SK-N-SH treated with all-trans-retinoic acid at 6 μM for 48 hours (cell line): ENCODE measurements at regions not wholly inside any gene's neighbourhood (a gene's known extent, or its start where the extent isn't known, plus 50 kb on each side); places are given as distances from the start of the nearest gene placed in this dataset.

Source experiments
- ATAC-seq: fragments of 200-7000 bp; cut with Tn5 transposase; 3 replicates; pipeline ENCODE4 v1.9.1; 2020; ENCODE audit warnings: mild to moderate bottlenecking, moderate library complexity
- ARNTL ChIP-seq: fragments of 450-650 bp; formaldehyde crosslinking; IDR thresholded peaks from 2 replicates; pipeline ENCODE4 v1.5.0; 2020; ENCODE audit warnings: low read depth, mild to moderate bottlenecking, moderate library complexity, borderline replicate concordance
- BACH2 ChIP-seq: fragments of 250-450 bp; sonication (Bioruptor Pico); IDR thresholded peaks from 2 replicates; pipeline ENCODE4 v1.9.0; 2021; ENCODE audit warnings: mild to moderate bottlenecking, borderline replicate concordance
- CREB5 ChIP-seq: fragments of 250-450 bp; sonication (Bioruptor Pico); IDR thresholded peaks from 2 replicates; pipeline ENCODE4 v1.5.1; 2020; ENCODE audit warnings: low read depth, mild to moderate bottlenecking, moderate library complexity
- CSDC2 ChIP-seq: fragments of 250-450 bp; sonication (Bioruptor Pico); IDR thresholded peaks from 2 replicates; pipeline ENCODE4 v1.5.0; 2020; ENCODE audit warnings: mild to moderate bottlenecking, moderate library complexity
- ESRRG ChIP-seq: fragments of 250-450 bp; sonication (Bioruptor Pico); IDR thresholded peaks from 2 replicates; pipeline ENCODE4 v1.6.1; 2021; ENCODE audit warnings: mild to moderate bottlenecking
- GLIS3 ChIP-seq: fragments of 250-450 bp; sonication (Bioruptor Pico); IDR thresholded peaks from 2 replicates; pipeline ENCODE4 v1.5.0; 2020; ENCODE audit warnings: mild to moderate bottlenecking, moderate library complexity
- ISL1 ChIP-seq: fragments of 250-450 bp; sonication (Bioruptor Pico); IDR thresholded peaks from 2 replicates; pipeline ENCODE4 v2.1.2; 2022; ENCODE audit warnings: mild to moderate bottlenecking, moderate library complexity
- OSR1 ChIP-seq: fragments of 250-450 bp; sonication (Bioruptor Pico); IDR thresholded peaks from 2 replicates; pipeline ENCODE4 v1.8.0; 2022; ENCODE audit warnings: moderate library complexity, mild to moderate bottlenecking, inconsistent platforms
- POU6F1 ChIP-seq: fragments of 250-450 bp; sonication (Bioruptor Pico); IDR thresholded peaks from 2 replicates; pipeline ENCODE4 v1.8.0; 2021; ENCODE audit warnings: low read depth, mild to moderate bottlenecking, moderate library complexity, borderline replicate concordance
- PPARA ChIP-seq: fragments of 250-450 bp; sonication (Bioruptor Pico); IDR thresholded peaks from 2 replicates; pipeline ENCODE4 v1.5.0; 2020; ENCODE audit warnings: mild to moderate bottlenecking, borderline replicate concordance
- RARB ChIP-seq: fragments of 250-450 bp; sonication (Bioruptor Pico); IDR thresholded peaks from 2 replicates; pipeline ENCODE4 v1.8.0; 2021; ENCODE audit warnings: mild to moderate bottlenecking, moderate library complexity
- TCF4 ChIP-seq: fragments of 250-450 bp; sonication (Bioruptor Pico); IDR thresholded peaks from 2 replicates; pipeline ENCODE4 v1.8.0; 2021; ENCODE audit warnings: mild to moderate bottlenecking, moderate library complexity, borderline replicate concordance
- TOX ChIP-seq: fragments of 250-450 bp; sonication (Bioruptor Pico); IDR thresholded peaks from 2 replicates; pipeline ENCODE4 v1.8.0; 2021; ENCODE audit warnings: mild to moderate bottlenecking, moderate library complexity, borderline replicate concordance
- TSHZ2 ChIP-seq: fragments of 250-450 bp; sonication (Bioruptor Pico); IDR thresholded peaks from 2 replicates; pipeline ENCODE4 v1.5.0; 2020; ENCODE audit warnings: mild to moderate bottlenecking, moderate library complexity
- ZC3H10 ChIP-seq: fragments of 250-450 bp; sonication (Bioruptor Pico); IDR thresholded peaks from 2 replicates; pipeline ENCODE4 v1.5.1; 2021; ENCODE audit warnings: mild to moderate bottlenecking, moderate library complexity
- ZFP3 ChIP-seq: fragments of 250-450 bp; sonication (Bioruptor Pico); IDR thresholded peaks from 2 replicates; pipeline ENCODE4 v1.5.0; 2020; ENCODE audit warnings: mild to moderate bottlenecking, moderate library complexity
- ZFP30 ChIP-seq: fragments of 450-650 bp; formaldehyde crosslinking; IDR thresholded peaks from 2 replicates; pipeline ENCODE4 v1.5.0; 2022; ENCODE audit warnings: mild to moderate bottlenecking, moderate library complexity
- ZNF565 ChIP-seq: fragments of 450-650 bp; formaldehyde crosslinking; conservative IDR thresholded peaks from 2 replicates; pipeline ENCODE4 v1.5.0; 2020; ENCODE audit warnings: low read depth, mild to moderate bottlenecking, moderate library complexity
- ZNF70 ChIP-seq: fragments of 450-650 bp; formaldehyde crosslinking; IDR thresholded peaks from 2 replicates; pipeline ENCODE4 v1.5.0; 2020; ENCODE audit warnings: mild to moderate bottlenecking, moderate library complexity

- no peak for TF ChIP-seq ZC3H10 (CRISPR knock-in tag)
- no peak for TF ChIP-seq RARB (CRISPR knock-in tag)
- TF ChIP-seq, all 23 proteins: peak for 0
- peak; percentile 65 for ATAC-seq
These were observed 104.6 kb upstream of the ANO3 start for GRCh38 chr11:26227301-26227746.

DNA sequence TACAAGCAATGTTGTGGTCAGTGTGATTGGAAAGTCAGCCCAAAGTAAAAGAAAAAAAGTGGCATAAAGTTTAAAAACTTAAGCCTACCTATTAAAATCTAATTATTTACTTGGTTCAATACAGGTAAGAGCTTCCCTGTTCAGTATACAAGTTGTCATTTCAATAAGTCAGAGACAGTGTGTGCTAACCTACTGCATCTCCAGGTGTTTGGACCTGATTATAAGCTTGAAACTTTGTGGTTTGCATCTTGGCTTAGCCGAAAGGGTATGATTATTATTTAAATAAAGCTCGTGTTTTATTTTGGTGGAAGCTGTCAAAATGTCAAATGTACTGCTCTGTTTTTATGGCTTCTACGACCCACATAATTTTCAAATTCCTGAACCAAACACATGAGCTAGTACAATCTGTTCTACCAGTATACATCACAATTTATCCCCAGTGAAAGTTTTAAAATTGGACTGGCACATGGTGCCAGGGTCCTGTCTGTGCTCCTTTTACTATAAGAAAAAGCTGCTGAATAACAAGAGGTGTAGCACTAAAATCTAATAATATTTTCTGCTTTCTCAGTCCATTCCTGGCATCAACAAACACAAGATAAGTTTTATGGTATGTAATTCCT lies 103.9 kb upstream of the ANO3 start:
- TF ChIP-seq ZFP30 (CRISPR knock-in tag) (no peak), TSHZ2 (no peak), BACH2 (CRISPR knock-in tag) (no peak), ZFP3 (no peak), OSR1 (CRISPR knock-in tag) (no peak), PPARA (CRISPR knock-in tag) (no peak), ISL1 (CRISPR knock-in tag) (no peak), CREB5 (CRISPR knock-in tag) (no peak)

GRCh38 chr11:26228778-26229177 lies 103.2 kb upstream of the ANO3 start:
- ATAC-seq: peak; percentile 1; the same call in 1 of the 3 replicates
- TF ChIP-seq CREB5 (CRISPR knock-in tag) (no peak), CSDC2 (CRISPR knock-in tag) (no peak), ZFP30 (CRISPR knock-in tag) (no peak)

More for the DNA sequence above, 103.9 kb upstream of the ANO3 start:
- no peak for ATAC-seq

GRCh38 chr11:26229257-26229656 lies 102.7 kb upstream of the ANO3 start:
- peak; percentile 49 for ATAC-seq
- TF ChIP-seq ISL1 (CRISPR knock-in tag) (peak; percentile 95), RARB (CRISPR knock-in tag) (no peak), ZFP3 (peak; percentile 62; the same call in 1 of the 2 replicates), CREB5 (CRISPR knock-in tag) (peak; percentile 33; the same call in 1 of the 2 replicates), TOX (CRISPR knock-in tag) (peak; percentile 95; the same call in 1 of the 2 replicates), ZC3H10 (CRISPR knock-in tag) (peak; percentile 96), OSR1 (CRISPR knock-in tag) (no peak), ESRRG (CRISPR knock-in tag) (no peak)

- no peak for TF ChIP-seq ZC3H10 (CRISPR knock-in tag)
- no peak for TF ChIP-seq GLIS3 (CRISPR knock-in tag)
- TF ChIP-seq, all 23 proteins: peak for 0
- ATAC-seq: no peak
These were observed 101.9 kb upstream of the ANO3 start for GRCh38 chr11:26229981-26230380.

DNA sequence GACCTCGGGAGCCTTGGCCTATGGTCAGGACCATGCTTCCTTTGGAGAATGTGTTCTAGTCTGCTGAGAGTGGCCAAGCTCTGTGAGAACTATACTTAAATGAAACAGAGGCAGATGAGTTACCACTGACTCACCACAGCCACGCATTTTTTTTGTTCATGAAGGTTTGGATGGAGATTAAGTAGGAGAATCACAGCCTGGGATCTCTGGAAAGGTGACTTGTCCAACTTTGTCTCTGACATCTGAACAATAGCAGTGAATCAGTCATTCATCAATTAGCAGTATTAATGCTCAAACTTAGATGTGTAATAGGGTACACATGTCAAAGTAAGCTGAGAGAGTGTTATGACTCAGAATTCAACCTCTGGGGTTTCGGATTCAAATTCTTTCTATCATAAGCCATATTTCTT lies 100.7 kb upstream of the ANO3 start:
- ATAC-seq: peak; percentile 81
- TF ChIP-seq RARB (CRISPR knock-in tag) (peak; percentile 91), POU6F1 (CRISPR knock-in tag) (peak; percentile 97; the same call in 1 of the 2 replicates), ARNTL (CRISPR knock-in tag) (no peak), TSHZ2 (no peak), ISL1 (CRISPR knock-in tag) (peak; percentile 98), CSDC2 (CRISPR knock-in tag) (no peak), TOX (CRISPR knock-in tag) (peak; percentile 98), ZNF565 (no peak), ZFP30 (CRISPR knock-in tag) (no peak), ESRRG (CRISPR knock-in tag) (no peak), TCF4 (CRISPR knock-in tag) (no peak), ZNF70 (CRISPR knock-in tag) (no peak), ZFP3 (no peak), ZC3H10 (CRISPR knock-in tag) (peak; percentile 99)
